ENCODE measurements at regions not wholly inside any gene's neighbourhood (a gene's known extent, or its start where the extent isn't known, plus 50 kb on each side); places are given as distances from the start of the nearest gene placed in this dataset.

DNA sequence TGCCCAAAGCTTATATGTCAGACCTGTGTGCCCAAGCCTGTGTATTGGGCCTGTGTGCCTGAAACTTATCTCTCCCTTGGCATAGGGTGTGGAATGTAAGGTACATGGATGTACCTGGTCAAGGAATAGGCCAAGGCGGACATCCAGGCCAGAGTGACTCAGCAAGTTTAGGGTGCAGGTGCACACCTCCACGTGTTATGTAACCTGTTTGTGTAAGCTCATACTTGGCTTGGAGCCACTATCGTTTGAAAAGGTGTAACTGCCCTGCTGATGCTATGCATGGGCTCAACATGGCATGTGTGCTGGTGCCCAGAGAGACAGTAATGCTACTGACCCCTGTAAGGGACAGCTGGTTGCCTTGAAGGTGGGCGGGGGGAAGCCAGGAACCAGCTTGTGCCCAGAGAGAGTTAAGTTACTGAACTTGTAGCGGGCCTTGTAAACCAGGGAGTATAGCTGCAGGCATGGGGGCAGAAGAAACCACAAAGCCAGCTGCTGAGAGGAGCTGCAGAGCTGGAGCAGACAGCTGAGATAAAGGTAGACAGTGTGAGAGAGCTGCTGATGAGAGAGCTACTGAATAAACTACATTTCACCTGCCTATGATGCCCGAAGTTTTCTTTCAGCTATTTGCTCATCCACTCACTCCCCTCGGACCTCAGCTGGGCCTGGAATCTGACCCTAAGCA is 656.4 kb upstream of the ZWINT start:
- no peak for DNase-seq (ENCODE audit: low read depth in 2 of 2)

DNA sequence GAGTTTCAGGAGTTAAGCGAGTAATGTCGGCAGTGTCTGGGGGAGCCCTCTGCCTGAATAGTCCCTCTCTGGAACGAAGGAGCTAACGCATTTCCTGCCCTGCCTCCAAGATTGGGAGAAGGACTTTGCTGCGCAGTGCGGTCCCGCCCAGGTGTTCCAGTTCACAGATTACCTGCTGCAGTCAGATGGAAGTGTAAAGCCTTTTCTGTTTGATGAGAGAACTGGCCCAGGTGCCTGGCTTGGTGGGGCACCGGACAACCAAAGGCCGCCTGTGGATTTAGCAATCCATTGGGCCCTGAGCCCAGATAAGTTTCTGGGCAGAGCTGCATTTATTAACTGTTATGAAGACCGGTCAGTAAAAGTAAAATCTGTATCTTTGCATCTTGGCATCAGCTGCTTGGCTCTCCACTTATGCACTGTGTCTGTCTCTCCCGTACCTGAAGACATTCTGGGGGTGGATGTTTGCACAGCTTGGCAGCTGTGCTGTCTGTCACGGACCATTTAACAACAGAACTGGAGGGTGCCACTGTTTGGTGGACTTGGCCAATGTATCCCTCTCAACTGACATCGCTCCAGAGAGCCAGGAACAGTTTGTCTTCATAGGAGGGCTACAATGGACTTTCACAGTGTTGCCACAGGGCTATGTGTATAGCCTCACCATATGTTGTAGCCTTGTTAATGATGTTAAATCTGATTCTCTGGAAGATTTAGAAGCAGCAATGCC is 654.7 kb upstream of the ZWINT start:
- DNase-seq (ENCODE audit: low read depth in 2 of 2), result no peak

- DNase-seq (ENCODE audit: low read depth in 2 of 2), result no peak
Observed at GRCh38 chr10:57015187-57015586, 654.1 kb upstream of the ZWINT start.

GRCh38 chr10:57014758-57015157 is 653.7 kb upstream of the ZWINT start:
- no peak for DNase-seq (ENCODE audit: low read depth in 2 of 2)

DNA sequence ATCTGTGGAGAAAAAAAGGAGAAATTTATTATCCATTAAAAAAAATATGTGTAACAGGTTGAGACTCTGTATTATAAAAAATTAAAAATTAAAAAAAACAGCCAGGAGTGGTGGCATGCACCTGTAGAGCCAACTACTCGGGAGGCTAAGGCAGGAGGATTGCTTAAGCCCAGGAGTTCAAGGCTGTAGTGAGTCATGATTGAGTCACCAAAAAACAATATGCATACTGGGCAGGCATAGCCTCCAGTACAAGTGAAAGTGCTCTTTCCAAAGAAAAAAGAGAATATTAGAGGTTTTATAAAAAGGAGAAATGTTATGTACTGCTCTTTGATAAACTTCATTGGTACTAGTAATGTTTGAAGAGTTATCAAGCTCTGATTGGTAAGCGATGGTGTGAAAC is 647.1 kb upstream of the ZWINT start:
- no peak for DNase-seq (ENCODE audit: low read depth in 2 of 2)

DNA sequence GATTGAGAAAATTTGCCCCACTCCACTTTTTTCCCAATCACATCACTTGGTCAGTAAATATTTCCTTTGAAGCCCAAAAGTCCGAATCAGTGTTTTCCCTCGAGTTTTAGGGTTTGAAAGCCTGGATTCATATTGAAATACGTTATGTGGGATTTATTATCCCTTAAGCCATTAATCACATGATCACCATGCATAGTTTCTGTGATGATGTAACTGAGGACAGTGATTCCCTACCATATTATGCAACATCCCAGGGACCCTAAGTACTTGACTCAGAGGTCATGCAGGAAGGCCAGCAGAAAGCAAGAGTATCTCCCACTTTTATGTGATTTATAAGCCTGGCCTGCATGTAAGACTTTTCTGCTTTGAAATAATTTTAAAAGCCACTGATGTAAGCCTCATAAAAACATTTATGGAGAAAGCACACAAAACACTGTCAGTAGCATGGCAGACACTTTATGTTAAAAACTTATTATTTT is 630.6 kb upstream of the ZWINT start:
- DNase-seq (ENCODE audit: low read depth in 2 of 2), result no peak

DNA sequence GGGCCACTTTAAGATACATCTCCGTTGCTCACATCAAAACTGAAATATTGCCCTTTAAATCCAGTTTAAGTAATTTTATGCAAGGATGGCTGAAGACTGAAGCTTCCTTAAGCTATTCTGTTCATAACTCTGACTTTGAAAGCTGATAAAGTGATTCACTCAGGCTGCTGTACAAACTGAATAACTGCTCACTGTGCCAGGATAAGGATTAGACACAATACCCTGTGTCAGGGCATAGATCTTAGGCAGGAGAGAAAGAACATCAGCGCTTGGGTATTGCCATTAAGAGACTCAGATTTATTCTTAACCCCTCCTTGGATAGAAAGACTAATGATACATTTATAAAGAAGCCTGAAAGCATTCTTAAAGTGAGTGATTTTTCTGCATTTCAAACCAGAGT is 614.5 kb upstream of the ZWINT start:
- no peak for DNase-seq (ENCODE audit: low read depth in 2 of 2)

DNA sequence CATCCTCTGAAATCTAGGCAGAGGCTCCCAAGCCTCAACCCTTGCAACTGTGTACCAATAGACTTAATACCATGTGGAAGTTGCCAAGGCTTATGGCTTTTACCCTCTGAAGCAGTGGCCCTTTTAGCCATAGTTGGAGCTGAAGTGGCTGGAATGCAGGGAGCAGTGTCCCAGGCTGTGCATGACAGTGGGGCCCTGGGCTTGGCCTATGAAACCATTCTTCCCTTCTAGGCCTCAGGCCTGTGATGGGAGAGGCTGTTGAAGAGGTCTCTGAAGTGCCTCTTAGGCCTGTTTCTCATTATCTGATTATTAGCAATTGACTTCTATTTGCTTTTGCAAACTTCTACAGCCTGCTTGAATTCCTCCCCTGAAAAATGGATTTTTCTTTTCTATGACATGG is 612.7 kb upstream of the ZWINT start:
- DNase-seq (ENCODE audit: low read depth in 2 of 2), result no peak

DNA sequence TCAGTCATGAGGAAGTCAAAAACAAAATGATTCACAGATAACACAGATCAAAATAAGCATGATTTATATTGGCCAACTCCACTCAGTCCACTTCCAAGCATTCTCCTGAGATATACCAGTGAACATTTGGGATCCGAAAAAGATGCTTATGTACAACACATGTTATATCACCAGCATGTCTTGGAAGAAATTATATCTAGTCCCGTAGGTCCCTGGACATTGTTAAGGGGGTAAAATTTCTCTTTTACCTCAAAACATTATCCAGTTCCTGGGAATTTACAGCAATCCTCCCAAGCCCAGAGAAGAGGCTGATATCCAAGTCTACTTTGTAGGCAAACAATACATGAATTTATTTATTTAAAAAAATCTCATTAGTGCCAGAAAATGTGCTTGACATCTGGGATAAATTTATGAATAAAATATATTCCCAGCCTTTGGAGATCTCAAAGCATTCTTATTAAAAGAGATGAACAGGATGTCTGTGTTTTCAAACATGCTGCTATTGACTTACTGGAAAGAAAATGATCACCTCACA is 582.2 kb upstream of the ZWINT start:
- no peak for DNase-seq (ENCODE audit: low read depth in 2 of 2)

DNA sequence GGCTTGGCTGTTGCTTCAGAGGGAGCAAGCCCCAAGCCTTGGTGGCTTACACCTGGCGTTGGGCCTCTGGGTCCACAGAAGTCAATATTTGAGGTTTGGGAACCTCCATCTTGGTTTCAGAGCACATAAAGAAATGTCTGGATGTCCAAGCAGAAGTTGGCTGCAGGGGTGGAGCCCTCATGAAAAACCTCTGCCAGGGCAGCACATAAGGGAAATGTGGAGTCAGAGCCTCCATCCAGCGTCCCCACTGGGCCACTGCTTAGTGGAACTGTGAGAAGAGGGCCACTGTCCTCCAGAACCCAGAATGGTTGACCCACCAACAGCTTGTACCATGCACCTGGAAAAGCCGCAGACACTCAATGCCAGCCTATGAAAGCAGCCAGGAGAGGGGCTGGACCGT is 573.5 kb upstream of the ZWINT start:
- no peak for DNase-seq (ENCODE audit: low read depth in 2 of 2)

GRCh38 chr10:56928714-56929113 is 567.7 kb upstream of the ZWINT start:
- DNase-seq (ENCODE audit: low read depth in 2 of 2), result no peak

DNA sequence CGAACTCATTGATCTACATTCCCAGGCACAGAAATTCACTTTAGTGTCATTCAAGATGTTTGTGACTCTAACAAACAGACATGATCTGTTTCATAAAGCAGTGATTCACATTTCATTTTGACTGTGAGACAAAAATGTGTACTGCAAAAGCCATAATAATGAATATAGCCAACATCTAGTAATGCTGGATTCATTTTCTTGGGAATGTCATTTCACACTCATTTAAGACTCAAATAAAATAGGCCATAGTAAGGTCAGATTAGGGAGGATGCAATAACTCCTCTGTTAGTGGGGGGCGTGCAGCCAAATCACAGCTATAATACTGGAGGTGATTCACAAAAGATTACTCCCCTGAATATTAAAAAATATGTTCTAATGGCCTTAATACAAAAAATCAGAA is 566.6 kb upstream of the ZWINT start:
- DNase-seq (ENCODE audit: low read depth in 2 of 2), result no peak

DNA sequence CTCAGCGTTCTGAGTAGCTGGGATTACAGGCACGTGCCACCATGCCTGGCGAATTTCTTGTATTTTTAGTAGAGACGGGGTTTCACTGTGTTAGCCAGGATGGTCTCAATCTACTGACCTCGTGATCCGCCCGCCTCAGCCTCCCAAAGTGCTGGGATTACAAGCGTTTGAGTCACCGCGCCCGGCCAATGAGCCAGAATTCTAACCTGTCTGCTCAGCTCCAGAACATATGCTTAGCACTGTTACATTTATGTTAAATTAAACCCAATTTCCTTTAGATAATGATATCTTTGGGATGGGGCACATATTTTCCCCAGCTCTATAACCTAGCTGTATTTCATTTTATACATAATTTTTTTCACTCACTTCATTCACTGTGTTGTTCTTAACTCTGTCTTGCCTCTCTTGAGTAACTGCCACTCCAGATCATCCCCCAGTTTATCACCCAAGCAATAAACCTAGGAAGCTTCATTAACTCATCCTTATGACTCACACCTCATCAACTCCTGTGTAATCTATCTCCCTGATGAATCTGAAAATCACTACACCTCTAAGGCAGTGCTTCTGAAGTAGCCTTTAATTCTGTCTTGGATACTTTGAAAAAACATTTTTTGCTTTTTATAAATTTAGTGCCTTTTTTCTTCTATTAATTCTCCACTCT is 559.7 kb upstream of the ZWINT start:
- DNase-seq (ENCODE audit: low read depth in 2 of 2), result no peak

GRCh38 chr10:56912043-56912442 is 551.0 kb upstream of the ZWINT start:
- DNase-seq (ENCODE audit: low read depth in 2 of 2), result no peak

DNA sequence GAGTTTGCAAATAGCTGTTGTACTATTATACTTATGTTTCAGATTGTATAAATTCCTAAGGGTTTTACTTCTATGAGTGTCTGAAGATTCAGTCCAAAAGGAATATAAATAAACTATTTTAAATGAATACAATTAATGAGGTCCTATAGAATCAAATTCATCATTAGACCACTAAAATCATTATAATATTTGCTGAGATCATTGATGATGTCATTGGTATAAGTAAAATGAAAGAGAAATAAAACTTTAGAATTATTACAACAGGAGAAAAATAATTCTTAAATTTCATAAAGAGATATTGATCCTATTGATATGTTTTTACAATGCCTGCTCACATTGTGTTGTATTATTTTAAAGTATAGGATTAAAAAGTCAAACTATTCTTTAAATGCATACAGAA is 544.0 kb upstream of the ZWINT start:
- DNase-seq (ENCODE audit: low read depth in 2 of 2), result no peak

- no peak for DNase-seq (ENCODE audit: low read depth in 2 of 2)
Observed at GRCh38 chr10:56902554-56902953, 541.5 kb upstream of the ZWINT start.

GRCh38 chr10:56895306-56895705 is 534.2 kb upstream of the ZWINT start:
- no peak for DNase-seq (ENCODE audit: low read depth in 2 of 2)

DNA sequence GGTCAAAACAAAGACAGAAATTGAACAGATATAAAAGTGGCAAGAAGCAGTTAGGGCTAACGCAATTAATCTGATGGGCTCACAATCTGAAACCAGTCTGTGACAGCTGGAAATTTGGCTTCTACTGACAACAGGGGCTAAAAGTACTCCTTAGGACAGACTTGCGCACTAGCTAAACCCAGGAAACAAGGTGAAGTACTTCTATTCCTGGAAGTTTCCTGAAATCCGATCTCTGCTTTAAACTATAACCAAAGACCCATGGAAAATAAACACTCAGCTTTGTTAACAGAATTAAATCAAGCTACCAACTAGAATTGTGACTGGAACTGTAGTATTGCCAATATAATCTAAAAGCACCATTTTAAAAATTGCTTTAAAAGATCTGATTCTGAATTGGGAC is 520.2 kb upstream of the ZWINT start:
- DNase-seq (ENCODE audit: low read depth in 2 of 2), result no peak

DNA sequence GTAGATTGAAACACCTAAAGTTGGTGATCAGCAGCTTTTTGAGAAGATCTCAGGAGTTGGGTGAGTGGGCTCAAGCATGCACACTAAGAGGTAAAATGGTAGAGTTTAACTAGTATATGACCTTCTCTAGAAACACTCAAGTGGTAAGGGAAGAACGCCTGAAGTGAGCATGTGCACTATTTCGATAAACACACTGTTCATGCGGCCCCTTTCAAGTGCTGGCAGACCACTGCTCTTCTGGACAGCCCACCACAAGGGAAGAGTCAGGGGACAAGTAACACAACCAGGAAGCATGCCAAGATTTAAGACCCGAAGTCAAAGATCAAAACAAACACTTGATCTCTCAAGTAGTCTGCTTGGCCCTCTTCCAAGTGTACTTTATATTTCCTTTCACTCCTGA is 519.5 kb upstream of the ZWINT start:
- DNase-seq (ENCODE audit: low read depth in 2 of 2), result no peak

DNA sequence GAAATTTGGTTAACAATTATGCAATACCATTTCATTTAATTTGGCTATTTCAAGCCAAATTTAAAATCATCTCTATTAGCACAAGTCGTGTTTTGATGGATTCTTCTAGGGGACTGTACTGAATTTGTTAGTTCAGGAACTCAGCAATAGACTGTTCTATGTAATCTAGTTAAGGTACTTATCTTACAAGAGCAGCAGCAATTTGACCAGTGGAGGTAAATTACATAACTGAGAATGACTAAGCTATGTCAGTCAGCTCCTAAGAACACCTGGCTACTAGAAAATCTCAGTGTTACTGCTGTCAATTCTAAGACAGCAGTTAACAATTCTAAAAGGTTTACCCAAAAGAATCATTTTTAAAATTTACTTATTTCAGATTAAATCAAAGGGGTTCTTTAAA is 513.9 kb upstream of the ZWINT start:
- DNase-seq (ENCODE audit: low read depth in 2 of 2), result no peak

DNA sequence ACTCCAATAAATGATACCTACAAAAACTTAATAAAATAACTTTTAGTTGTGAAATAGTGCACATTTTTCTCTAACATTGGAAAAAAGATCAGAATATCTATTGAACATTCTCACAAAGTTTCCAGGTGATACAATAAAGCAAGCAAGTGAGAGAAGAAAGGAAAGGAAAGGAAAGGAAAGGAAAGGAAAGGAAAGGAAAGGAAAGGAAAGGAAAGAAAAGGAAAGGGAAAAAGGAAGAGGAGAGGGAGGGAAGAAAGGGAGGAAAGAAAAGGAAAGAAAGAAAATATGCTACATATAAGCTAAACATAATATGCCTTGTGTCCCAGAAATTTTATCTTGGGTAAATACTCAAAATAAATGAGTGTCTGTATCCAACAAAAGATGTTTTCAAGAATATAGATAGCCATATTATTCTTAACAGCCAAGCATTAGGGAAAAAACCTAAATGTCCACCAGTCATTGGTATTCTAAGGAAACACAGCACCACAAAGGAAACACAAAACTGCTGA is 510.2 kb upstream of the ZWINT start:
- no peak for DNase-seq (ENCODE audit: low read depth in 2 of 2)

DNA sequence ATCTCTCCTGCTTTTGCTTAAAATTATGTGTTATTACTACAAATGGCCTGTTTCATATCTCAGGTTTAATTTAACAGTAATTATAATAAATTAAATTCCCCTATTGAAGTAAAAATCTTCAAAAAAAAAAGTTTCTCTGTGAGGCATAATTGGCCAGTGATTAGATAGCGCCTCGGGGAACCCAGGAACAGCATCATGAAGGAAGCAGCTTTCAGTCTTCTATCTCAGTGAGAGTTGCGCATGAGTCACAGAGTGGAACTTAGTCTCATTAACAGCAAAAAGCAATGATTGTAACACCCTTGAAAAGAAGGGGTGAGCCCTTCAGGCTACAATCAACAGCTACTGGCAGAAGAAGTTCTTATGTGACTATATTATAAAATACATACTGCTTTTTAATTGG is 506.2 kb upstream of the ZWINT start:
- no peak for DNase-seq (ENCODE audit: low read depth in 2 of 2)

GRCh38 chr10:56856569-56856968 is 495.5 kb upstream of the ZWINT start:
- no peak for DNase-seq (ENCODE audit: low read depth in 2 of 2)
